PC-9 (cell line): ENCODE measurements at regions not wholly inside any gene's neighbourhood (a gene's known extent, or its start where the extent isn't known, plus 50 kb on each side); places are given as distances from the start of the nearest gene placed in this dataset.

Experiments
- BruUV-seq: library from RNA; stranded (reverse); fragments of 400-500 nt; replicated peaks from 2 replicates; lab custom pipeline; 2021; lab: Mats Ljungman, UMichigan
- CTCF ChIA-PET: fragments of 300-600 bp; sonication (Branson Sonifier 250); formaldehyde crosslinking; loops from one replicate; lab custom pipeline; 2022; ENCODE audit warnings: antibody characterized with exemption; lab: Charles Lee
- POLR2A ChIA-PET: fragments of 300-600 bp; sonication (Branson Sonifier 250); formaldehyde crosslinking; loops from one replicate; lab custom pipeline; 2022; ENCODE audit warnings: antibody characterized with exemption; ENCODE audit not compliant: unreplicated experiment; lab: Charles Lee
- DNase-seq, 2 experiments: peaks; one replicate each; pipeline versions ENCODE4 v3.0.0 to v3.0.0-alpha.2; 2015 to 2022; ENCODE audit warnings: mixed read lengths in 1 of 2
- H2AFZ ChIP-seq: fragments of 200-600 bp; sonication (generic); 2 replicates; pipeline ENCODE4 v1.8.1; 2017; ENCODE audit warnings: antibody characterized with exemption
- H3F3A ChIP-seq: fragments of 200-600 bp; sonication (generic); 2 replicates; pipeline ENCODE4 v1.8.1; 2017; ENCODE audit warnings: antibody characterized with exemption, mild to moderate bottlenecking, low read depth; ENCODE audit not compliant: insufficient read depth
- H3K27ac ChIP-seq: fragments of 200-600 bp; sonication (generic); 2 replicates; pipeline ENCODE4 v1.6.1; 2016; ENCODE audit warnings: mixed run types
- H3K27me3 ChIP-seq: fragments of 200-600 bp; sonication (generic); 2 replicates; pipeline ENCODE4 v1.6.1; 2016; ENCODE audit warnings: low read depth, mixed run types; ENCODE audit not compliant: insufficient read depth
- H3K36me3 ChIP-seq: fragments of 200-600 bp; sonication (generic); 2 replicates; pipeline ENCODE4 v1.6.1; 2016; ENCODE audit warnings: low read depth, mixed run types
- H3K4me1 ChIP-seq: fragments of 200-600 bp; sonication (generic); replicated peaks from 2 replicates; pipeline ENCODE4 v1.6.1; 2016; ENCODE audit warnings: mixed run types; ENCODE audit not compliant: insufficient read depth
- H3K4me2 ChIP-seq: fragments of 200-600 bp; sonication (generic); 2 replicates; pipeline ENCODE4 v1.6.1; 2017; ENCODE audit warnings: mixed run types
- H3K4me3 ChIP-seq: fragments of 200-600 bp; sonication (generic); 2 replicates; pipeline ENCODE4 v1.6.1; 2016; ENCODE audit warnings: mixed run types
- H3K79me2 ChIP-seq: fragments of 200-600 bp; sonication (generic); 2 replicates; pipeline ENCODE4 v1.6.1; 2017; ENCODE audit warnings: low read depth, mixed run types
- H3K9me2 ChIP-seq: fragments of 200-600 bp; sonication (generic); 2 replicates; pipeline ENCODE4 v1.8.1; 2017; ENCODE audit warnings: mild to moderate bottlenecking; ENCODE audit not compliant: insufficient read depth
- H3K9me3 ChIP-seq: fragments of 200-600 bp; sonication (generic); 2 replicates; pipeline ENCODE4 v1.8.1; 2016; ENCODE audit warnings: low read depth; ENCODE audit not compliant: insufficient read depth
- H4K20me1 ChIP-seq: fragments of 200-600 bp; sonication (generic); 2 replicates; pipeline ENCODE4 v1.8.1; 2017; ENCODE audit not compliant: insufficient read depth
- CTCF ChIP-seq: fragments of 200-600 bp; sonication (generic); conservative IDR thresholded peaks from 2 replicates; pipeline ENCODE4 v1.6.1; 2017; ENCODE audit warnings: mixed run types, antibody characterized with exemption, mild to moderate bottlenecking, moderate library complexity
- EZH2 ChIP-seq: fragments of 200-600 bp; sonication (generic); IDR thresholded peaks from 2 replicates; pipeline ENCODE4 v1.8.0; 2017; ENCODE audit warnings: antibody characterized with exemption, low read depth
- intact Hi-C: fragments of 100-400 bp; cut with micrococcal nuclease; formaldehyde crosslinking; loops from one replicate; pipeline ENCODE4 v1.10.0; 2022; ENCODE audit not compliant: unreplicated experiment

- Histone ChIP-seq H3K4me1 (no peaks in the 10 kb centered on the region), H3K79me2 (no peaks in the 10 kb centered on the region), H3K4me3 (no peak overlapping the region), H3K36me3 (no peaks in the 10 kb centered on the region), H2AFZ (no peak overlapping the region), H3F3A (no peaks in the 10 kb centered on the region), H3K9me3 (peaks cover 4% of the 10 kb centered on the region; the same call in 1 of the 2 replicates), H3K9me2 (no peaks in the 10 kb centered on the region), H3K27ac (no peak overlapping the region), H4K20me1 (no peaks in the 10 kb centered on the region), H3K27me3 (no peaks in the 10 kb centered on the region), H3K4me2 (no peak overlapping the region)
- no peak for DNase-seq
- intact Hi-C loops: no loop called here
- POLR2A ChIA-PET: no interaction called here
- BruUV-seq: no TSS peak
- no peak for TF ChIP-seq CTCF
- TF ChIP-seq EZH2: no peak
- CTCF ChIA-PET: no interaction called here
Observed at GRCh38 chr7:138228119-138228518, 151.9 kb downstream of the AKR1D1 start.

- Histone ChIP-seq H3F3A (no peaks in the 10 kb centered on the region), H3K4me1 (no peaks in the 10 kb centered on the region), H3K9me3 (peaks cover 7% of the 10 kb centered on the region; the same call in 1 of the 2 replicates), H2AFZ (no peak overlapping the region), H3K9me2 (no peaks in the 10 kb centered on the region), H3K4me2 (no peak overlapping the region), H3K27ac (no peak overlapping the region), H3K79me2 (no peaks in the 10 kb centered on the region), H3K4me3 (no peak overlapping the region), H4K20me1 (no peaks in the 10 kb centered on the region), H3K27me3 (no peaks in the 10 kb centered on the region), H3K36me3 (no peaks in the 10 kb centered on the region)
- no peak for TF ChIP-seq CTCF
- no TSS peak for BruUV-seq
- CTCF ChIA-PET: no interaction called here
- POLR2A ChIA-PET: no interaction called here
- no peak for DNase-seq
- intact Hi-C loops: no loop called here
Observed at GRCh38 chr7:138228769-138229168, 152.5 kb downstream of the AKR1D1 start.

GRCh38 chr7:138233189-138233588 lies 156.9 kb downstream of the AKR1D1 start:
- intact Hi-C loops: no loop called here
- CTCF ChIA-PET: no interaction called here
- no peak overlapping the region for H3K4me2 ChIP-seq
- no peaks in the 10 kb centered on the region for H4K20me1 ChIP-seq
- H2AFZ ChIP-seq: no peak overlapping the region
- TF ChIP-seq EZH2: no peak
- POLR2A ChIA-PET: no interaction called here
- no peaks in the 10 kb centered on the region for H3K27me3 ChIP-seq
- peaks cover 14% of the 10 kb centered on the region for H3K4me1 ChIP-seq
- no peak overlapping the region for H3K27ac ChIP-seq
- no TSS peak for BruUV-seq
- no peaks in the 10 kb centered on the region for H3F3A ChIP-seq
- peaks cover 9% of the 10 kb centered on the region; the same call in 1 of the 2 replicates for H3K9me3 ChIP-seq
- no peak for DNase-seq
- H3K36me3 ChIP-seq: no peaks in the 10 kb centered on the region
- H3K4me3 ChIP-seq: no peak overlapping the region
- H3K79me2 ChIP-seq: no peaks in the 10 kb centered on the region
- no peaks in the 10 kb centered on the region for H3K9me2 ChIP-seq

GRCh38 chr7:138235207-138235606 lies 158.9 kb downstream of the AKR1D1 start:
- Histone ChIP-seq H3K27ac (no peak overlapping the region), H3K4me1 (peaks cover 24% of the 10 kb centered on the region), H3K9me2 (no peaks in the 10 kb centered on the region), H3K27me3 (no peaks in the 10 kb centered on the region), H3F3A (no peaks in the 10 kb centered on the region; the same call in 1 of the 2 replicates), H3K79me2 (no peaks in the 10 kb centered on the region), H3K9me3 (peaks cover 19% of the 10 kb centered on the region), H3K4me2 (no peak overlapping the region), H3K36me3 (0 out of 2 replicates have a peak, but pooled peaks cover 3% of the 10 kb centered on the region), H2AFZ (no peak overlapping the region), H4K20me1 (no peaks in the 10 kb centered on the region), H3K4me3 (no peak overlapping the region)
- no peak for DNase-seq
- no peak for TF ChIP-seq CTCF
- TF ChIP-seq EZH2: no peak
- CTCF ChIA-PET: no interaction called here
- POLR2A ChIA-PET: interaction anchor here (0.6 kb wide), 1 partner anchor 37 kb away, joined by 5 read pairs; no protein-coding TSS in a partner anchor
- BruUV-seq: no TSS peak
- intact Hi-C loops: no loop called here
